Spleen (tissue), 7 donors: ENCODE measurements at regions not wholly inside any gene's neighbourhood (a gene's known extent, or its start where the extent isn't known, plus 50 kb on each side); places are given as distances from the start of the nearest gene placed in this dataset.

Experiments
- POLR2A ChIP-seq, 3 donors: fragments of 450-650 bp; IDR thresholded peaks; one replicate each; pipeline ENCODE4 v1.5.1; 2017; ENCODE audit warnings: antibody characterized with exemption in 3 of 3, mild to moderate bottlenecking in 1 of 3
- POLR2AphosphoS5 ChIP-seq, 3 donors: sonication (generic); formaldehyde crosslinking; IDR thresholded peaks; one replicate each; pipeline ENCODE4 v1.5.1; 2017; ENCODE audit warnings: antibody characterized with exemption in 3 of 3
- TF ChIP-seq, protein P1 (sequence below), 11 experiments: fragments of 200-600 bp in 7 of 11; fragments of 450-650 bp in 4 of 11; sonication (generic) in 4 of 11; IDR thresholded peaks in 8 of 11; conservative IDR thresholded peaks in 3 of 11; 1 replicate in 7 of 11; 2 replicates in 4 of 11; pipeline versions ENCODE4 v1.4.0 to v1.8.0; 2016 to 2021; ENCODE audit warnings: antibody characterized with exemption in 11 of 11, inconsistent platforms in 4 of 11, mild to moderate bottlenecking in 1 of 11
- donor health status: DM: no; HTN: no; CAD: no; lungs with moderate emphysema.
- donor health status: DM: no; HTN: no; CAD: no.
- donor health status: DM: no; HTN: no; CAD: no.

DNA sequence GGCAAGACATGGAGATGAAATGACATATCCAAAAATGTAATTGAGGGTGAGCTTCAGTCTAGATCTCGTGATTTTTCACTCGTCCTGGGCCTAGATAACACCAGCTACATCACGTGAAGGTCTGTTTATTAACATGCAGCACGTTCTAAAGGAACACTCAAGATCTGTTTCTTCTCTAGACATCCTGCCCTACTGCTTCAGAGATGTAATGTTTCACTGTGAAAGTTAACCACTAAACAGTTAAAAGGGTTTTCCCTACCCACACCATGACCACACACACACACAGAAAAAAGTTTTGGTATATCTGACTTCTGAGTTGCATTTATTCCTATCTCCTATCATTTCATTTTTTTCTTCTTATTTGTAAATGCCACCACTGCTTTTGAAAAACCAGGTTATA, 52.3 kb upstream of the SMIM31 start:
- TF ChIP-seq, protein P1, sequence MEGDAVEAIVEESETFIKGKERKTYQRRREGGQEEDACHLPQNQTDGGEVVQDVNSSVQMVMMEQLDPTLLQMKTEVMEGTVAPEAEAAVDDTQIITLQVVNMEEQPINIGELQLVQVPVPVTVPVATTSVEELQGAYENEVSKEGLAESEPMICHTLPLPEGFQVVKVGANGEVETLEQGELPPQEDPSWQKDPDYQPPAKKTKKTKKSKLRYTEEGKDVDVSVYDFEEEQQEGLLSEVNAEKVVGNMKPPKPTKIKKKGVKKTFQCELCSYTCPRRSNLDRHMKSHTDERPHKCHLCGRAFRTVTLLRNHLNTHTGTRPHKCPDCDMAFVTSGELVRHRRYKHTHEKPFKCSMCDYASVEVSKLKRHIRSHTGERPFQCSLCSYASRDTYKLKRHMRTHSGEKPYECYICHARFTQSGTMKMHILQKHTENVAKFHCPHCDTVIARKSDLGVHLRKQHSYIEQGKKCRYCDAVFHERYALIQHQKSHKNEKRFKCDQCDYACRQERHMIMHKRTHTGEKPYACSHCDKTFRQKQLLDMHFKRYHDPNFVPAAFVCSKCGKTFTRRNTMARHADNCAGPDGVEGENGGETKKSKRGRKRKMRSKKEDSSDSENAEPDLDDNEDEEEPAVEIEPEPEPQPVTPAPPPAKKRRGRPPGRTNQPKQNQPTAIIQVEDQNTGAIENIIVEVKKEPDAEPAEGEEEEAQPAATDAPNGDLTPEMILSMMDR (IDR thresholded peaks at IDR 0.05 in 8 of 11, conservative IDR thresholded peaks at IDR 0.05 in 3 of 11), result no peak
- TF ChIP-seq POLR2AphosphoS5 (IDR thresholded peaks at IDR 0.05) (no peak), POLR2A (IDR thresholded peaks at IDR 0.05) (no peak)
